ENCODE measurements at regions not wholly inside any gene's neighbourhood (a gene's known extent, or its start where the extent isn't known, plus 50 kb on each side); places are given as distances from the start of the nearest gene placed in this dataset.
"Not testable (repeated sequence)": the region's sequence is repeated elsewhere in the genome, so short reads cannot be mapped to it uniquely, and the experiment has no call there.

GRCh38 chr16:31996325-31996724, 122.7 kb downstream of the ZNF267 start:
- H3K9me3 ChIP-seq; intact Hi-C loops (cut with DNase I); H3K27ac ChIP-seq; H3K4me1 ChIP-seq; H3K36me3 ChIP-seq; DNase-seq; H3K4me3 ChIP-seq; H3K27me3 ChIP-seq: not testable (repeated sequence)
- TF ChIP-seq CTCF (IDR thresholded peaks at IDR 0.05): peak in 2 of 6 experiments; percentile 7 to 48
- no CpG with 5 or more reads among the region's 3 CpGs for WGBS, 2 donors

DNA sequence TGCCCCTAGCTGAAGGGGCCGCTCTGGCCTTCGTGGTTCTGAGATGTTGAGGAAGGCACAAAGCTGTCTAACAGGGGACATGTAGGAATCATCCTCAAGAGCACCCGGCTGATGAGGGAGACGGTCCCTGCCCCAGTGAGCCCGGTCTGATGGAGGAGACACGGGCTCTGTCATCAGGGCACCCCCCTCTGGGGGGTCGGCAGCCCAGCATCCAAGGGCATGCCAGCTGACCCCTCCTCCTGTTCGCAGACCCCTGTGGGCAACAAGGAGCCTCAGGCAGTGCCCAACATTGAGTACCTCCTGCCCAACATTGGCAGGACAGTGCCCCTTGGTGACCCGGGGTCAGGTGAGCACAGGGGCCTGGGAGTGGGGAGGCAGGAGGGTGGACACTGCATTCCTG, 128.9 kb downstream of the ZNF267 start:
- H3K4me1 ChIP-seq; H3K27me3 ChIP-seq; H3K27ac ChIP-seq; H3K4me3 ChIP-seq; DNase-seq; H3K9me3 ChIP-seq; H3K36me3 ChIP-seq; intact Hi-C loops (cut with DNase I): not testable (repeated sequence)
- no CpG with 5 or more reads among the region's 9 CpGs for WGBS, 2 donors

- intact Hi-C loops (cut with DNase I); H3K4me1 ChIP-seq; H3K27ac ChIP-seq; H3K4me3 ChIP-seq; DNase-seq; H3K27me3 ChIP-seq; H3K9me3 ChIP-seq; H3K36me3 ChIP-seq: not testable (repeated sequence)
- 40% methylated on average over 1 of the region's 7 CpGs; no CpG with 5 or more reads in 1 of the 2 donors for WGBS, 2 donors
Observed at GRCh38 chr16:32003819-32004218, 130.2 kb downstream of the ZNF267 start.

DNA sequence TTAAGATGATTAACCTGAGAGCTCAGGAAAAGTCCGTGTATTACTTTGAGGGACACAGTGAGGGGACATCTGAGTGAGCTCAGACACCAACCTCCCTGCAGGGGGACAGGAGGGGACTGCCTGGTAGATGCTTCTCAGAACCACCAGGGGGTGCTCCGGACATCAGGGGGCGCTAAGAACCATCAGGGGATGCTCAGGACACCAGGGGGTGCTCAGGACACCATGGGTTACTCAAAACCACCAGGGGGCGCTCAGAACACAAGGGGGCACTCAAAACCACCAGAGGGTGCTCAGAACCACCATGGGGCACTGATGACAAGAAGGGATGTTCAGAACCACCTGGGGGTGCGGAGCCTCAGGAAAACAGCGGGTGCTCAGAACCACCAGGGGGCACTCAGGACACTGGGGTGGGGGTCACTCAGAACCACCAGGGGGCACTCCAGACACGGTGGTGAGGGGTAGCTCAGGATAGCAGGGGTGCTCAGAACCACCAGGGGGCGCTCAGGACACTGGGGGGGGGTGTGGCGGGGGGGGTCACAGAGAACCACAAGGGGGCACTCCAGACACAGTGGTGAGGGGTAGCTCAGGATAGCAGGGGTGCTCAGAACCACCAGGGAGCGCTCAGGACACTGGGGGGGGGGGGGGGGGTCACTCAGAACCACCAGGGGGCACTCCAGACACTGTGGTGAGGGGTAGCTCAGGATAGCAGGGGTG, 165.3 kb downstream of the ZNF267 start:
- H3K4me3 ChIP-seq; H3K27me3 ChIP-seq; H3K36me3 ChIP-seq; DNase-seq; H3K27ac ChIP-seq; intact Hi-C loops (cut with DNase I); H3K9me3 ChIP-seq; H3K4me1 ChIP-seq: not testable (repeated sequence)
- 78% methylated on average over 3 of the region's 10 CpGs; no CpG with 5 or more reads in 1 of the 2 donors for WGBS, 2 donors

GRCh38 chr16:32039919-32040318, 166.3 kb downstream of the ZNF267 start:
- H3K4me3 ChIP-seq; H3K27ac ChIP-seq; H3K36me3 ChIP-seq; H3K27me3 ChIP-seq; DNase-seq; H3K9me3 ChIP-seq; intact Hi-C loops (cut with DNase I); H3K4me1 ChIP-seq: not testable (repeated sequence)
- no CpG with 5 or more reads among the region's 10 CpGs for WGBS, 2 donors

DNA sequence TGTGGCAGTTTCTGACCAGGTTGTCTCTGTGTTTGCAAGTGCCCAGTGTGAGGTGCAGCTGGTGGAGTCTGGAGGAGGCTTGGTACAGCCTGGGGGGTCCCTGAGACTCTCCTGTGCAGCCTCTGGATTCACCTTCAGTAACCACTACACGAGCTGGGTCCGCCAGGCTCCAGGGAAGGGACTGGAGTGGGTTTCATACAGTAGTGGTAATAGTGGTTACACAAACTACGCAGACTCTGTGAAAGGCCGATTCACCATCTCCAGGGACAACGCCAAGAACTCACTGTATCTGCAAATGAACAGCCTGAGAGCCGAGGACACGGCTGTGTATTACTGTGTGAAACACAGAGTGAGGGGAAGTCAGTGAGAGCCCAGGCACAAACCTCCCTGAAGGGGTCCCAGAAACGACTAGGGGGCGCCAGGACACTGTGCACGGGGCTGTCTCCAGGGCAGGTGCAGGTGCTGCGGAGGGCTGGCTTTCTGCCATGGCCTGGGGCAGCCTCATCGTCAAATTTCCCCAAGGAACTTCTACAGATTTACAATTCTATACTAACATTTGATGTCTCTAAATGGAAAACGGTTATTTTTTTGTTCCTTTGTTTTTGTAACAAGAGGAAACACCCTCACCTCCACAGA, 187.0 kb upstream of the TP53TG3D start:
- H3K4me1 ChIP-seq; H3K27ac ChIP-seq; DNase-seq; H3K4me3 ChIP-seq; H3K27me3 ChIP-seq; H3K9me3 ChIP-seq; H3K36me3 ChIP-seq; intact Hi-C loops (cut with DNase I): not testable (repeated sequence)
- 13 to 24% methylated on average over 6 to 7 of the region's 13 CpGs for WGBS, 2 donors

GRCh38 chr16:32071586-32071985, 181.5 kb upstream of the TP53TG3D start:
- DNase-seq; H3K36me3 ChIP-seq; H3K4me3 ChIP-seq; intact Hi-C loops (cut with DNase I); H3K27ac ChIP-seq; H3K9me3 ChIP-seq; H3K4me1 ChIP-seq; H3K27me3 ChIP-seq: not testable (repeated sequence)
- no CpG with 5 or more reads among the region's 3 CpGs for WGBS, 2 donors

DNA sequence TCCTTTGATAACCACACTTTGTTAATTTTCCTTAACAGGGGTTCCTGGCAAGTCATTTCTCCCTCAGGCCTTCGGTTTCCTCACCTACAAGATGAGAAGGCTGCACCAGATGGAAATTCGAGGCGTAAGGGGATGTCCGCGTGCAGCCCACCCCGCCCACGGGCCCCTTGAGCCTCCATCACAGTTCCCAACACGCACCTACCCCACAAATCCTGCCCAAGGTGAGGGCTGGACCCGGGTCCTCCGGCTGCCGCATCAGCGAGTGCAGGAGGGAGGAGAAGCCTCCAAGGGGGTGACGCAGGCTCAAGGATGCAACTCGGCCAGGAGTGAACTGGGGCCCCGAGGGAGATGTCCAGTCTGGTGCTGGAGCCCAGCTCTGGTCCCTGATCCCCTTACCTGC, 169.2 kb upstream of the TP53TG3D start:
- H3K27me3 ChIP-seq: peaks cover 0 to 33% (median 3%) of the 10 kb centered on the region in 4 donors
- intact Hi-C loops (cut with DNase I); DNase-seq: not testable (repeated sequence)

GRCh38 chr16:32084656-32085401, 168.3 kb upstream of the TP53TG3D start:
- DNase-seq; H3K9me3 ChIP-seq; H3K36me3 ChIP-seq; H3K27ac ChIP-seq; intact Hi-C loops (cut with DNase I): not testable (repeated sequence)
- Histone ChIP-seq H3K27me3 (peaks cover 0 to 33% (median 3%) of the 10 kb centered on the region in 4 donors), H3K4me1 (peaks cover 0 to 14% (median 0%) of the 10 kb centered on the region in 3 donors), H3K4me3 (peak overlapping the region in 2 of 4 donors; percentile 37 to 45)
- 42 to 48% methylated on average over 47 to 52 of the region's 86 CpGs for WGBS, 2 donors

More for the DNA sequence above, 169.2 kb upstream of the TP53TG3D start:
- H3K4me1 ChIP-seq: peaks cover 0 to 14% (median 0%) of the 10 kb centered on the region in 3 donors
- not testable (repeated sequence) for H3K9me3 ChIP-seq, H3K4me3 ChIP-seq, H3K27ac ChIP-seq, H3K36me3 ChIP-seq
- WGBS, 2 donors: no CpG with 5 or more reads among the region's 15 CpGs

DNA sequence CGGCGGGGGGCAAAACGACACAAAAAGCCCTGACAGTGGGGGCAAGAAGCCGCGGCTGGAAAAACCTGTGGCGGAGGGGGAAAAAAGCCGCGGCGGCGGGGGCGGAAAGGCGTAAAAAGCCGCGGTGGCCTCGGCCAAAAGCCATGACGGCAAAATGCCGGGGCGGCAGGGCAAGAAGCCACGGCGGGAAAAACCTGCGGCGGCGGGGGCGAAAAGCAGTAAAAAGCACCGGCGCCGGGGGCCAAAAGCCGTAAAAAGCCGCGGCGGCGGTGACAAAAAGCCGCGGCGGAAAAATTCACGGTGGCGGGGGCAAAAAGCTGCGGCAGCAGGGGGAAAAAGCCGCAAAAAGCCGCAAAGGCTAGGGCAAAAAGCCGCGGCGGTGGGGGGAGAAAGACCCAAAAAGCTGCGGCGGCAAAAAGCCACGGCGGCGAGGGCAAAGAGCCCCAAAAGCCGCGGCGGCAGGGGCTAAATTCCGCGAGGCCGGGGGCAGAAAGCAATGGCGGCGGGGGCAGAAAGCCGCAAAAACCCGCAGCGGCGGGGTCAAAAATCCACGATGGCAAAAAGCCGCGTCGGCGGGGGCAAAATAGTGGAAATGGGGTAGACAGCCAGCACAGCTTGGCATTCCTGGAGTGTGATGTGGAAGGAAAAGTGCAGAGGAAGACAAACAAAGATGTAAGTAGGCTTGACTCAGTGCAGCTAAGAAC, 167.5 kb upstream of the TP53TG3D start:
- DNase-seq; intact Hi-C loops (cut with DNase I); H3K9me3 ChIP-seq; H3K36me3 ChIP-seq; H3K27ac ChIP-seq: not testable (repeated sequence)
- H3K27me3 ChIP-seq: peaks cover 0 to 33% (median 3%) of the 10 kb centered on the region in 4 donors
- H3K4me3 ChIP-seq: peak overlapping the region in 3 of 4 donors; percentile 23 to 45 (median 37)
- peaks cover 0 to 14% (median 0%) of the 10 kb centered on the region in 3 donors for H3K4me1 ChIP-seq
- WGBS, 2 donors: 24 to 39% methylated on average over 13 to 46 of the region's 65 CpGs

- Histone ChIP-seq H3K27me3 (peaks cover 0 to 21% (median 2%) of the 10 kb centered on the region in 4 donors), H3K4me3 (peak overlapping the region; percentile 24 to 59 (median 49))
- H3K27ac ChIP-seq; H3K9me3 ChIP-seq; H3K36me3 ChIP-seq; DNase-seq; intact Hi-C loops (cut with DNase I); H3K4me1 ChIP-seq: not testable (repeated sequence)
- 9 to 16% methylated on average over 26 to 33 of the region's 45 CpGs for WGBS, 2 donors
Observed at GRCh38 chr16:32115562-32115961, 137.5 kb upstream of the TP53TG3D start.

Data from esophagus squamous epithelium (tissue), 5 donors.